ENCODE measurements at regions not wholly inside any gene's neighbourhood (a gene's known extent, or its start where the extent isn't known, plus 50 kb on each side); places are given as distances from the start of the nearest gene placed in this dataset.
"Not testable (repeated sequence)": the region's sequence is repeated elsewhere in the genome, so short reads cannot be mapped to it uniquely, and the experiment has no call there.

GRCh38 chr13:83667606-83668005 is 214.7 kb downstream of the SLITRK1 start:
- H3K9me3 ChIP-seq: peaks cover 41% of the 10 kb centered on the region
- no peaks in the 10 kb centered on the region for H3K4me1 ChIP-seq (ENCODE audit: low read depth)
- ATAC-seq (no peak), DNase-seq (no peak)
- intact Hi-C loops (cut with DNase I, micrococcal nuclease): no loop called here
- H3K36me3 ChIP-seq (ENCODE audit: low read depth): no peaks in the 10 kb centered on the region
- H3K4me3 ChIP-seq: no peak overlapping the region
- TF ChIP-seq CTCF (IDR thresholded peaks at IDR 0.05): no peak

DNA sequence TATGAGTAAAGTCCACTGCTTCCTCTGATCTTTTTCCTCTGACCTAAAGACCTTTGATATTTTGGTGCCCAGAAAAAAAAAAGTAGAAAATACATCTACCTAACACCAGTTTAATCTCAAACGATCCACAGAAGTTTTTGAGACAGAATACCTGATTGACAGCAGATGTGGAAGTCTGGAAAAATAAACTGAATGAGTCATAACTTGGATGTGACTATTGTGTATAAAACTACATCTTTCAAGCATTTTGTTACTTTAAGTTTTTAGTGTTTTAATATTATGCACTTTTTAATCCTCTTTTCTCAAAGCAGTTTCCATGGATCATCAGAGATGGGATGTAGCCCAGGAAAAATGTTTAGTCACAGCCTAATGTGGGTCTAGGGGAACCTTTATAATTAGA is 216.1 kb downstream of the SLITRK1 start:
- TF ChIP-seq CTCF (IDR thresholded peaks at IDR 0.05): no peak
- intact Hi-C loops (cut with DNase I, micrococcal nuclease): no loop called here
- DNase-seq: no peak

DNA sequence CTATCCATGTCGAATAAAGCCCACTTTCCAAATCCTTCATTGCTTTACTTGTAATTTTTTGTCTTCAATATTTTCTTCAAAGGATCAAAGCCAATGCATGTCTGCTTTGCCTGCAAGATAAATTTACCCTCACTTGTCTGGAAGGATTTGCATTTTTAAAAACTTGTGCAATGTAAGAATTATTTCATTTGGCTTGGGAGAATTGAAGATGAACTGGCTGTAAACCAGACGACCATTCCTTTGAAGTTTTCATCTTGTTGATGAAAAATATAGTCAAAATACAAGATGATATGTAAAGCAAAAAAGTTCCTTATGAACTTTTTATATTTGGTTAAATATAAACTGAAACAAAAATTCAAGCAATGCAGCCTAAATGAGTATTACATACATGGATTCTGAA is 225.0 kb downstream of the SLITRK1 start:
- intact Hi-C loops (cut with DNase I, micrococcal nuclease): no loop called here
- ATAC-seq (no peak), DNase-seq (no peak)
- Histone ChIP-seq H3K4me1 (ENCODE audit: low read depth) (no peaks in the 10 kb centered on the region), H3K9me3 (peaks cover 32% of the 10 kb centered on the region), H3K4me3 (no peak overlapping the region), H3K36me3 (ENCODE audit: low read depth) (no peaks in the 10 kb centered on the region)
- TF ChIP-seq CTCF (IDR thresholded peaks at IDR 0.05): no peak

More for the DNA sequence above, 216.1 kb downstream of the SLITRK1 start:
- no peaks in the 10 kb centered on the region for H3K36me3 ChIP-seq (ENCODE audit: low read depth)
- no peak overlapping the region for H3K4me3 ChIP-seq
- no peak for ATAC-seq
- H3K9me3 ChIP-seq: peaks cover 41% of the 10 kb centered on the region
- no peaks in the 10 kb centered on the region for H3K4me1 ChIP-seq (ENCODE audit: low read depth)

DNA sequence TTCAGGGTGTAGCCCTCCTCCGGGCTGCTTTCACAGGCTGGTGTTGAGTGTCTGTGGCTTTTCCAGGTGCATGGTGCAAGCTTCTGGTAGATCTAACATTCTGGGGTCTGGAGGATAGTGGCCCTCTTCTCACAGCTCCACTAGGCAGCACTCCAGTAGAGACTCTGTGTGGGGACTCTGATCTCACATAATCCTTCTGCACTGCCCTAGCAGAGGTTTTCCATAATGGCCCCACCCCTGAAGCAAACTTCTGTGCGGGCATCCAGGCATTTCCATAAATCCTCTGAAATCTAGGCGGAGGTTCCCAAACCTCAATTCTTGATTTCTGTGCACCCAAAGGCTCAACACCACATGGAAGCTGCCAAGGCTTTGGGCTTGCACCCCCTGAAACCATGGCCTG is 239.7 kb downstream of the SLITRK1 start:
- H3K36me3 ChIP-seq (ENCODE audit: low read depth); DNase-seq; H3K4me1 ChIP-seq (ENCODE audit: low read depth); intact Hi-C loops (cut with DNase I, micrococcal nuclease); H3K4me3 ChIP-seq; ATAC-seq: not testable (repeated sequence)
- H3K9me3 ChIP-seq: peaks cover 41% of the 10 kb centered on the region

GRCh38 chr13:83634601-83635000 is 247.7 kb downstream of the SLITRK1 start:
- Histone ChIP-seq H3K4me3 (no peak overlapping the region), H3K36me3 (ENCODE audit: low read depth) (no peaks in the 10 kb centered on the region), H3K4me1 (ENCODE audit: low read depth) (no peaks in the 10 kb centered on the region), H3K9me3 (peaks cover 33% of the 10 kb centered on the region)
- no peak for DNase-seq
- ATAC-seq: no peak
- TF ChIP-seq CTCF (IDR thresholded peaks at IDR 0.05): no peak
- intact Hi-C loops (cut with DNase I, micrococcal nuclease): no loop called here

DNA sequence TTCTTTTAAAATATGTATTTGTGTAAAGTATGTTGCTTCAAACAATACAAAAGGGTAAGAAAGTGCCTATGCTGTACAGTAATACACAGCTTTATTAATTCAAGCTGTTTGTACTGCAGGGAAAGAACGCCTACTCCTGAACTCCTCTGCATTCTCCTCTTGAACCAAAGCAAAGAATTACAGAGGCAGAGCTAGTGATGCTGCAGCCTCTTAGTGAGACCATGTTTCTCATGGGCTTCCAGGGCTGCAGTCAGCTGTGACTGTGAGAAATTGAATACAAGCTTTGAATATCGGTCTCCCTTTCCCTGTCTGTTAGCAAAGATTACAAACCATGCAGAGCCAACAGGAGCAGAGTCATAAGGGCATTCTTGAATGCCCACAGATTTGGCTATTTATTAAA is 248.5 kb downstream of the SLITRK1 start:
- TF ChIP-seq CTCF (IDR thresholded peaks at IDR 0.05): no peak
- intact Hi-C loops (cut with DNase I, micrococcal nuclease): no loop called here

More for the DNA sequence above, 248.5 kb downstream of the SLITRK1 start:
- no peaks in the 10 kb centered on the region for H3K36me3 ChIP-seq (ENCODE audit: low read depth)
- no peak overlapping the region for H3K4me3 ChIP-seq
- H3K4me1 ChIP-seq (ENCODE audit: low read depth): no peaks in the 10 kb centered on the region
- DNase-seq (no peak), ATAC-seq (no peak)
- H3K9me3 ChIP-seq: peaks cover 36% of the 10 kb centered on the region

All from mucosa of descending colon (tissue), 3 donors.